ENCODE measurements at regions not wholly inside any gene's neighbourhood (a gene's known extent, or its start where the extent isn't known, plus 50 kb on each side); places are given as distances from the start of the nearest gene placed in this dataset.
A peak's percentile ranks its signal among the peaks of the same experiment; 100 is the strongest.

DNA sequence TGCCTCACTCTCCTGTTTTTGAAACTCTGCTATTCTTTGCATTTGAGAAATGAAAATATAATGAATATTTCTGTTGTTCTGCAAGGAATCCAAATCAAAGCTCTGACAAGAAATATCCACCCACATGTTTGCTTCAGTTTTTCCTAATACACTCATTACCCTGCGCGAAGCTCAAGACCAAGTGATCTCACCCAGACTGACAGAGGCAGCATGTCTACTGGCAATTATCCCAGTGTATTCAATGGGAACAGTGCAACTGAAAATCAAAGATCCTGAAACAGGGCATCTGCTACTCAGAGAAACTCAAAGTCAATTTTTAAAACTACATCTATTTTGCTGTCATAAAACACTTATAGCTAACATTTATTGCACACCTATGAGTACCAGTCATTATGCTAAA is 321.0 kb upstream of the LRRC7 start:
- Histone ChIP-seq H3K27ac (ENCODE audit: low read length) (peak overlapping the region; percentile 85), H3K4me2 (ENCODE audit: low read length) (peak overlapping the region; percentile 57), H3F3A (ENCODE audit: insufficient read depth, low read length, poor library complexity, severe bottlenecking) (no peaks in the 10 kb centered on the region), H3K4me3 (ENCODE audit: low read length) (peak overlapping the region; percentile 51), H3K9ac (ENCODE audit: low read length) (peak overlapping the region; percentile 60), H2AFZ (ENCODE audit: low read depth, low read length) (no peak overlapping the region), H3K36me3 (ENCODE audit: insufficient read depth, low read length) (no peaks in the 10 kb centered on the region), H3K27me3 (ENCODE audit: insufficient read depth, low read depth, low read length) (no peaks in the 10 kb centered on the region), H3K9me3 (ENCODE audit: low read length) (no peaks in the 10 kb centered on the region), H3K9me2 (ENCODE audit: insufficient read depth, low read length) (no peaks in the 10 kb centered on the region), H4K20me1 (ENCODE audit: insufficient read depth) (no peaks in the 10 kb centered on the region), H3K79me2 (replicated peaks; ENCODE audit: insufficient read depth, low read length) (no peaks in the 10 kb centered on the region)
- TF ChIP-seq SMC3 (conservative IDR thresholded peaks at IDR 0.05; ENCODE audit: poor library complexity) (no peak), EP300 (conservative IDR thresholded peaks at IDR 0.05; ENCODE audit: poor library complexity, severe bottlenecking) (no peak), POLR2AphosphoS5 (IDR thresholded peaks at IDR 0.05) (peak; percentile 16), TAF1 (IDR thresholded peaks at IDR 0.05; ENCODE audit: low read depth) (no peak), REST (IDR thresholded peaks at IDR 0.05; ENCODE audit: borderline replicate concordance) (peak; percentile 89), MXI1 (conservative IDR thresholded peaks at IDR 0.05; ENCODE audit: poor library complexity, severe bottlenecking) (peak; percentile 1), RAD21 (conservative IDR thresholded peaks at IDR 0.05) (no peak), EZH2 (IDR thresholded peaks at IDR 0.05; ENCODE audit: borderline replicate concordance, insufficient read depth, low read length, poor library complexity, severe bottlenecking) (no peak)
- TF ChIP-seq, protein P1, sequence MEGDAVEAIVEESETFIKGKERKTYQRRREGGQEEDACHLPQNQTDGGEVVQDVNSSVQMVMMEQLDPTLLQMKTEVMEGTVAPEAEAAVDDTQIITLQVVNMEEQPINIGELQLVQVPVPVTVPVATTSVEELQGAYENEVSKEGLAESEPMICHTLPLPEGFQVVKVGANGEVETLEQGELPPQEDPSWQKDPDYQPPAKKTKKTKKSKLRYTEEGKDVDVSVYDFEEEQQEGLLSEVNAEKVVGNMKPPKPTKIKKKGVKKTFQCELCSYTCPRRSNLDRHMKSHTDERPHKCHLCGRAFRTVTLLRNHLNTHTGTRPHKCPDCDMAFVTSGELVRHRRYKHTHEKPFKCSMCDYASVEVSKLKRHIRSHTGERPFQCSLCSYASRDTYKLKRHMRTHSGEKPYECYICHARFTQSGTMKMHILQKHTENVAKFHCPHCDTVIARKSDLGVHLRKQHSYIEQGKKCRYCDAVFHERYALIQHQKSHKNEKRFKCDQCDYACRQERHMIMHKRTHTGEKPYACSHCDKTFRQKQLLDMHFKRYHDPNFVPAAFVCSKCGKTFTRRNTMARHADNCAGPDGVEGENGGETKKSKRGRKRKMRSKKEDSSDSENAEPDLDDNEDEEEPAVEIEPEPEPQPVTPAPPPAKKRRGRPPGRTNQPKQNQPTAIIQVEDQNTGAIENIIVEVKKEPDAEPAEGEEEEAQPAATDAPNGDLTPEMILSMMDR (IDR thresholded peaks at IDR 0.05; ENCODE audit: poor library complexity, severe bottlenecking) = no peak

GRCh38 chr1:69252696-69253095 is 315.0 kb upstream of the LRRC7 start:
- H3K79me2 ChIP-seq (replicated peaks; ENCODE audit: insufficient read depth, low read length) = no peaks in the 10 kb centered on the region
- TF ChIP-seq MXI1 (conservative IDR thresholded peaks at IDR 0.05; ENCODE audit: poor library complexity, severe bottlenecking) = no peak
- TF ChIP-seq POLR2AphosphoS5 (IDR thresholded peaks at IDR 0.05) = no peak
- TF ChIP-seq SMC3 (conservative IDR thresholded peaks at IDR 0.05; ENCODE audit: poor library complexity) = no peak
- TF ChIP-seq TAF1 (IDR thresholded peaks at IDR 0.05; ENCODE audit: low read depth) = no peak
- no peak for TF ChIP-seq EP300 (conservative IDR thresholded peaks at IDR 0.05; ENCODE audit: poor library complexity, severe bottlenecking)
- TF ChIP-seq RAD21 (conservative IDR thresholded peaks at IDR 0.05) = no peak
- TF ChIP-seq EZH2 (IDR thresholded peaks at IDR 0.05; ENCODE audit: borderline replicate concordance, insufficient read depth, low read length, poor library complexity, severe bottlenecking) = no peak
- TF ChIP-seq REST (IDR thresholded peaks at IDR 0.05; ENCODE audit: borderline replicate concordance) = no peak
- no peaks in the 10 kb centered on the region for H4K20me1 ChIP-seq (ENCODE audit: insufficient read depth)
- no peaks in the 10 kb centered on the region for H3K27me3 ChIP-seq (ENCODE audit: insufficient read depth, low read depth, low read length)
- H3K9ac ChIP-seq (ENCODE audit: low read length) = no peak overlapping the region
- H3F3A ChIP-seq (ENCODE audit: insufficient read depth, low read length, poor library complexity, severe bottlenecking) = no peaks in the 10 kb centered on the region
- H3K36me3 ChIP-seq (ENCODE audit: insufficient read depth, low read length) = no peaks in the 10 kb centered on the region
- no peak overlapping the region for H3K4me2 ChIP-seq (ENCODE audit: low read length)
- no peak overlapping the region for H3K4me3 ChIP-seq (ENCODE audit: low read length)
- H2AFZ ChIP-seq (ENCODE audit: low read depth, low read length) = no peak overlapping the region
- H3K9me3 ChIP-seq (ENCODE audit: low read length) = no peaks in the 10 kb centered on the region
- no peak overlapping the region for H3K27ac ChIP-seq (ENCODE audit: low read length)
- H3K9me2 ChIP-seq (ENCODE audit: insufficient read depth, low read length) = no peaks in the 10 kb centered on the region
